Karpas-422 (cell line): ENCODE measurements at regions not wholly inside any gene's neighbourhood (a gene's known extent, or its start where the extent isn't known, plus 50 kb on each side); places are given as distances from the start of the nearest gene placed in this dataset.

Experiments used
- DNase-seq: peaks from one replicate; pipeline ENCODE4 v3.0.0-alpha.2; 2015
- H2AFZ ChIP-seq: fragments of 200-600 bp; sonication (generic); 2 replicates; pipeline ENCODE4 v1.6.1; 2014; ENCODE audit warnings: antibody characterized with exemption, low read length, mixed read lengths
- H3K27ac ChIP-seq: fragments of 200-600 bp; sonication (generic); 2 replicates; pipeline ENCODE4 v1.5.1; 2014; ENCODE audit warnings: mild to moderate bottlenecking, low read length, moderate library complexity
- H3K27me3 ChIP-seq: fragments of 200-600 bp; sonication (generic); 2 replicates; pipeline ENCODE4 v1.6.1; 2014; ENCODE audit warnings: low read length, mixed read lengths
- H3K36me3 ChIP-seq: fragments of 200-600 bp; sonication (generic); 2 replicates; pipeline ENCODE4 v1.6.1; 2014; ENCODE audit warnings: low read length, mixed read lengths; ENCODE audit not compliant: insufficient read depth
- H3K4me1 ChIP-seq: fragments of 200-600 bp; sonication (generic); 2 replicates; pipeline ENCODE4 v1.6.1; 2014; ENCODE audit warnings: mild to moderate bottlenecking, low read length, mixed read lengths
- H3K4me2 ChIP-seq: fragments of 200-600 bp; sonication (generic); 2 replicates; pipeline ENCODE4 v1.6.1; 2014; ENCODE audit warnings: low read length, low read depth, mild to moderate bottlenecking; ENCODE audit not compliant: poor library complexity, severe bottlenecking
- H3K4me3 ChIP-seq: fragments of 200-600 bp; sonication (generic); 2 replicates; pipeline ENCODE4 v1.5.1; 2014; ENCODE audit warnings: mild to moderate bottlenecking, antibody characterized with exemption, low read length, mixed read lengths
- H3K79me2 ChIP-seq: fragments of 200-600 bp; sonication (generic); 2 replicates; pipeline ENCODE4 v1.6.1; 2014; ENCODE audit warnings: mild to moderate bottlenecking, low read length, mixed read lengths
- H3K9ac ChIP-seq: fragments of 200-600 bp; sonication (generic); 2 replicates; pipeline ENCODE4 v1.6.0; 2014; ENCODE audit warnings: low read length
- H3K9me2 ChIP-seq: fragments of 200-600 bp; sonication (generic), shearing (Covaris generic); replicated peaks from 2 replicates; pipeline ENCODE4 v1.6.0; 2014; ENCODE audit warnings: mild to moderate bottlenecking, low read length, moderate library complexity; ENCODE audit not compliant: insufficient read depth
- H3K9me3 ChIP-seq: fragments of 300-700, 200-600 bp; sonication (generic); 2 replicates; pipeline ENCODE4 v1.6.1; 2014; ENCODE audit warnings: low read length, mixed read lengths
- H4K20me1 ChIP-seq: fragments of 200-600 bp; sonication (generic); 2 replicates; pipeline ENCODE4 v1.6.1; 2014; ENCODE audit warnings: mild to moderate bottlenecking, antibody characterized with exemption, low read length, low read depth; ENCODE audit not compliant: insufficient read depth

- Histone ChIP-seq H3K27me3 (no peaks in the 10 kb centered on the region), H3K27ac (no peak overlapping the region), H3K9ac (no peak overlapping the region), H3K9me2 (0 out of 2 replicates have a peak, but pooled peaks cover 5% of the 10 kb centered on the region), H3K9me3 (no peaks in the 10 kb centered on the region; the same call in 1 of the 2 replicates), H3K36me3 (no peaks in the 10 kb centered on the region), H3K4me2 (no peak overlapping the region), H2AFZ (no peak overlapping the region), H4K20me1 (no peaks in the 10 kb centered on the region), H3K79me2 (no peaks in the 10 kb centered on the region), H3K4me1 (no peaks in the 10 kb centered on the region), H3K4me3 (no peak overlapping the region)
- DNase-seq, result no peak
Measured at GRCh38 chr4:148574066-148574465, 131.9 kb upstream of the NR3C2 start.

GRCh38 chr4:148573296-148573695 lies 131.1 kb upstream of the NR3C2 start:
- no peaks in the 10 kb centered on the region for H4K20me1 ChIP-seq
- H3K27ac ChIP-seq, result no peak overlapping the region
- H3K4me1 ChIP-seq, result no peaks in the 10 kb centered on the region
- no peaks in the 10 kb centered on the region; the same call in 1 of the 2 replicates for H3K9me3 ChIP-seq
- no peak for DNase-seq
- no peak overlapping the region for H2AFZ ChIP-seq
- no peak overlapping the region for H3K9ac ChIP-seq
- H3K27me3 ChIP-seq, result no peaks in the 10 kb centered on the region
- H3K9me2 ChIP-seq, result 0 out of 2 replicates have a peak, but pooled peaks cover 5% of the 10 kb centered on the region
- H3K4me3 ChIP-seq, result no peak overlapping the region
- no peak overlapping the region for H3K4me2 ChIP-seq
- H3K79me2 ChIP-seq, result no peaks in the 10 kb centered on the region
- H3K36me3 ChIP-seq, result no peaks in the 10 kb centered on the region

- Histone ChIP-seq H3K36me3 (no peaks in the 10 kb centered on the region), H3K27ac (no peak overlapping the region), H3K27me3 (no peaks in the 10 kb centered on the region), H3K4me1 (no peaks in the 10 kb centered on the region), H3K4me3 (no peak overlapping the region), H3K9ac (no peak overlapping the region), H2AFZ (no peak overlapping the region), H3K79me2 (no peaks in the 10 kb centered on the region), H3K9me2 (no peaks in the 10 kb centered on the region), H4K20me1 (no peaks in the 10 kb centered on the region), H3K9me3 (no peaks in the 10 kb centered on the region), H3K4me2 (no peak overlapping the region)
- DNase-seq, result no peak
Measured at GRCh38 chr4:148565801-148566200, 123.6 kb upstream of the NR3C2 start.

DNA sequence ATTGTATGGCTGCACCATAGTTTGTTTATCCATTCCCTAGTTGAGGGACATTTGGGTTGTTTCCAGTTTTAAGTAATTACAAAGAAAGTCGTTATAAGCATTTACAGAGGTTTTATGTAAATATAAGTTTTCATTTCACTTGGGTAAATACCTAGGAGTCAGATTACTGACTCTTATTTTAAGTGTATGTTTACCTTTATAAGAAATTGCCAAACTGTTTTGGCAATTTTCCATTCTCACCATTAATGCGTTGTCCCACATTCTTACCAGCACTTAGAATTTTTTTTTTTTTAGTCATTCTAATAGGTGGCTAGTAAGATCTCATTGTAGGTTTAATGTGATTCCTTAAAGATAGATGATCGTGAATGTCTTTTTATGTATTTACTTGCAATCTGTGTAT lies 121.5 kb upstream of the NR3C2 start:
- Histone ChIP-seq H3K9me2 (no peaks in the 10 kb centered on the region; the same call in 1 of the 2 replicates), H2AFZ (no peak overlapping the region), H3K9ac (no peak overlapping the region), H3K9me3 (no peaks in the 10 kb centered on the region), H3K4me1 (no peaks in the 10 kb centered on the region), H4K20me1 (no peaks in the 10 kb centered on the region), H3K27me3 (no peaks in the 10 kb centered on the region), H3K4me2 (no peak overlapping the region), H3K36me3 (no peaks in the 10 kb centered on the region), H3K79me2 (no peaks in the 10 kb centered on the region), H3K27ac (no peak overlapping the region), H3K4me3 (no peak overlapping the region)
- no peak for DNase-seq

DNA sequence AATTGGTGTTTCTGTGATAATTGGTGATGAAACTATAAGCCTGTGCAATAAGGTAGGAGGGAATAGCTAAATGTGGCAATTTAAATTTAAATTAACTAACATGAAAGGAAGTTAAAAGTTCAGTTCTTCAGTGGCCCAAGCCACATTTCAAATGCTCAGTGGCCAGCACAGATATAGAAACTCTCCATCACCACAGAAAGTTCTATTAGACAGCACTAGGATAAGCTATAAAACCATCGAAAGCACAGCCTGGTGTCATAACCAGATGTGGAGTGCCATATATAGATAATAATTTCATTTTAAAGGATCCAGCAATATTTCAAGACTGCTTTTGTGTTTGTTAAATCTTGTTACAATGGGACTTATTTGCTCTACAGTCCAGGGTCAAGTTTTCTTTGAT lies 119.3 kb upstream of the NR3C2 start:
- no peak overlapping the region for H3K27ac ChIP-seq
- no peaks in the 10 kb centered on the region for H3K27me3 ChIP-seq
- H3K4me1 ChIP-seq, result no peaks in the 10 kb centered on the region
- H3K4me3 ChIP-seq, result no peak overlapping the region
- H3K36me3 ChIP-seq, result no peaks in the 10 kb centered on the region
- H3K9me2 ChIP-seq, result no peaks in the 10 kb centered on the region; the same call in 1 of the 2 replicates
- no peak overlapping the region for H3K4me2 ChIP-seq
- no peaks in the 10 kb centered on the region for H3K9me3 ChIP-seq
- H2AFZ ChIP-seq, result no peak overlapping the region
- no peak overlapping the region for H3K9ac ChIP-seq
- H4K20me1 ChIP-seq, result no peaks in the 10 kb centered on the region
- H3K79me2 ChIP-seq, result no peaks in the 10 kb centered on the region
- no peak for DNase-seq

DNA sequence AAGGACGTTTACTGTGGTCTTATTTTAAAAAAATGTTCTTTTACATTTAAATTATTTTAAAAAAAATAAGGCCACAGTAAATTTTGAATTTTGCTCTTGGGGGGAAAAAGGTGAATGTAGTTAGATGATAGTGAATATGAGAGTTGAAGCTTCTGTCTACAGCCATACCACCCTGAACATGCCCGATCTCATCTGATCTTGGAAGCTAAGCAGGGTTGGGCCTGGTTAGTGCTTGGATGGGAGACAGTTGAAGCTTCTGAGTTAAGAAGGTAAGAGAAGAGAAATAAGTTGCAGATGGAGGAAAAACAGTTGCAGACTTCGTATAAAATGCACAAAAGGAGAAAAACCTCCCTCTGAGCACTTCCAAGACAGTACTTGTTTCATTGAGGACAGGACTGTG lies 115.6 kb upstream of the NR3C2 start:
- Histone ChIP-seq H3K36me3 (no peaks in the 10 kb centered on the region), H3K4me3 (no peak overlapping the region), H4K20me1 (no peaks in the 10 kb centered on the region), H3K4me1 (no peaks in the 10 kb centered on the region), H3K27me3 (no peaks in the 10 kb centered on the region), H3K79me2 (no peaks in the 10 kb centered on the region), H2AFZ (no peak overlapping the region), H3K9ac (no peak overlapping the region), H3K9me2 (no peaks in the 10 kb centered on the region; the same call in 1 of the 2 replicates), H3K9me3 (no peaks in the 10 kb centered on the region), H3K4me2 (no peak overlapping the region), H3K27ac (no peak overlapping the region)
- no peak for DNase-seq

GRCh38 chr4:148550788-148551187 lies 108.6 kb upstream of the NR3C2 start:
- no peaks in the 10 kb centered on the region for H3K27me3 ChIP-seq
- H3K9me3 ChIP-seq, result no peaks in the 10 kb centered on the region

GRCh38 chr4:148542922-148543623 lies 100.9 kb upstream of the NR3C2 start:
- H3K4me1 ChIP-seq, result no peaks in the 10 kb centered on the region
- H3K4me3 ChIP-seq, result no peak overlapping the region
- no peak for DNase-seq
- H3K27ac ChIP-seq, result no peak overlapping the region
- no peak overlapping the region for H3K9ac ChIP-seq
- no peak overlapping the region for H2AFZ ChIP-seq
- no peaks in the 10 kb centered on the region for H4K20me1 ChIP-seq
- no peaks in the 10 kb centered on the region for H3K9me3 ChIP-seq
- no peaks in the 10 kb centered on the region for H3K79me2 ChIP-seq
- no peak overlapping the region for H3K4me2 ChIP-seq
- no peaks in the 10 kb centered on the region for H3K27me3 ChIP-seq
- no peaks in the 10 kb centered on the region for H3K36me3 ChIP-seq
- no peaks in the 10 kb centered on the region; the same call in 1 of the 2 replicates for H3K9me2 ChIP-seq

More at GRCh38 chr4:148550788-148551187, 108.6 kb upstream of the NR3C2 start:
- H3K4me1 ChIP-seq, result no peaks in the 10 kb centered on the region
- H3K9me2 ChIP-seq, result no peaks in the 10 kb centered on the region; the same call in 1 of the 2 replicates
- H3K36me3 ChIP-seq, result no peaks in the 10 kb centered on the region
- H3K27ac ChIP-seq, result no peak overlapping the region
- H4K20me1 ChIP-seq, result no peaks in the 10 kb centered on the region
- H2AFZ ChIP-seq, result no peak overlapping the region
- H3K9ac ChIP-seq, result no peak overlapping the region
- H3K4me2 ChIP-seq, result no peak overlapping the region
- DNase-seq, result no peak
- no peak overlapping the region for H3K4me3 ChIP-seq
- H3K79me2 ChIP-seq, result no peaks in the 10 kb centered on the region
